HG03135 (cell line): ENCODE measurements at regions not wholly inside any gene's neighbourhood (a gene's known extent, or its start where the extent isn't known, plus 50 kb on each side); places are given as distances from the start of the nearest gene placed in this dataset.
"Not testable (repeated sequence)": the region's sequence is repeated elsewhere in the genome, so short reads cannot be mapped to it uniquely, and the experiment has no call there.

ENCODE experiments used
- ATAC-seq: cut with Tn5 transposase; IDR thresholded peaks from one replicate; pipeline ENCODE4 v1.9.1; 2021; ENCODE audit warnings: mild to moderate bottlenecking, moderate library complexity; ENCODE audit not compliant: unreplicated experiment

GRCh38 chr13:88377852-88378251 is 706.7 kb downstream of the SLITRK5 start:
- ATAC-seq: no peak

DNA sequence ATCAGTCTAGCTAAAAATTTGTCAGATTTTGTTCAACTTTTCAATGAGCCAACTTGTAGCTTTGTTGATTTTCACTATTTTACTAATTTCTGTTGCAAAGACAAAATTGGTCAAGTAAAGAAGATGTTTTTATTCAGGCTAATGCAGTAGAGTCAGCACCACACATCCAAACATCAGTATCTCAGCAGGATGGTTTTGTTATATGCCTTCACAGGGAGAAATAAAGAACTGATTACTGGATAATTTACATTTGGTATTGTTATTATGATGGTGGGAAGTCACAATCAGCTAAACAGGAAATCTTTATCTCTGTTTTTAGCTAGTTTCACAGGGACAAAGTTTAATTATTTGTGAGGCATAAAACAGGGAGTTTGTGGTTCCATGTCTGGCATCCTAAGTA is 713.4 kb downstream of the SLITRK5 start:
- ATAC-seq: no peak

- ATAC-seq: no peak
Measured at GRCh38 chr13:88395804-88396203, 724.6 kb downstream of the SLITRK5 start.

- no peak for ATAC-seq
Measured at GRCh38 chr13:88411696-88412095, 740.5 kb downstream of the SLITRK5 start.

- ATAC-seq: no peak
Measured at GRCh38 chr13:88417801-88418200, 746.6 kb downstream of the SLITRK5 start.

DNA sequence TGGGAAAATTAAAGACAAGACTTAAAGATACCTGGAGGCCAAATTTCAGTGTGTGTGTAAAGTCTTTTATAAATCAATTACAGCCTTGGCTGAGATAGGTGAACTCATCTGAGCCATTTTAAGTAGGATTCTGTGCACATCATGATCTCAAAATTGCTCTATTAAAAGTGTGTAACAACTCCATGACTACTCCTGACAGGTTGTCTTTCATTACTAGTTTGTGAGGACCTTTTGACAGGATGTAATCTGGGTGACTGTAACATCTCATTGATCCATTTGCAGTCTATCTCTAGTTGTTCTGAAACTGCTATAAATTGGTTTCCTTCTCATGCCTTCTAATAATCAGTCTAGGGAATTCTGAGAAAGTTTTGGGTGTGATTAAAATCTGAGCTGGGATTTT is 753.3 kb downstream of the SLITRK5 start:
- no peak for ATAC-seq

DNA sequence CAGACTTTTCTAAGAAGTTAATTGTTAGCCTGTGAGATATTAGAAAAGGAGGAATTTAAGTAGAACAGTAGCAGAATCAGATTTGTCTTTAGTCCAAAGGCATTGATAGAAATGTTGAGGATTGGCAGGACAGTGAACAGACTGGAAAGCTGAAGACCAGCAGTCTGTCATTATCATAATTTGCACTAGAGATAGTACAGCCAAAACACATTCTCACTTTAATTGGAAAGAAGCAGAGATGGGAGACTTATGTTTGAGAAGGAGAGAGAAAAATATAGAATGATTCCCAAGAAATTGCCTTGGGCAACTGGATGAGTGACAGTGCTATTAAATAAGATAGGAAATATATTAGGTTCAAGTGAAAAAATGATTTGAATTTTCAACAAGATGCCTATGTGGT is 755.5 kb downstream of the SLITRK5 start:
- ATAC-seq: no peak

DNA sequence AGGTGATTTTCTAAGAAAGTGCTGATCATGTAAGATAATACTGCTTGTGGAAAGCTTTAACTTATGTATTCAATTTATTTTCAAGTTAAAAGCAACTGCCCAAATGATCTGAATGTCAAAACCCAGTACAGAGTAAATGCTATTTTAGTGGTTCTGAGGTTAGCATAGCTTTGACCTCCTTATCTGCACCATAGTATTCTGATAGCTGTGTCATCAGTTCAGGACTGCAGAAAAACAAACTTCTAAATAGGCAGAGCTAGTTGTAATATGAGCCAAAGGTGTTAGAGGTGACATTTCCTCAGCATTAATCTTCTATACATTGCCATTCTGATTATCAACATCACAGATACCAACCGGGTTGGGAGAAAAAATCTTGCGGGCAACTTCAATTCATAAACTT is 758.7 kb downstream of the SLITRK5 start:
- no peak for ATAC-seq

GRCh38 chr13:88434953-88435352 is 763.8 kb downstream of the SLITRK5 start:
- ATAC-seq: no peak

- no peak for ATAC-seq
Measured at GRCh38 chr13:88436974-88437373, 765.8 kb downstream of the SLITRK5 start.

DNA sequence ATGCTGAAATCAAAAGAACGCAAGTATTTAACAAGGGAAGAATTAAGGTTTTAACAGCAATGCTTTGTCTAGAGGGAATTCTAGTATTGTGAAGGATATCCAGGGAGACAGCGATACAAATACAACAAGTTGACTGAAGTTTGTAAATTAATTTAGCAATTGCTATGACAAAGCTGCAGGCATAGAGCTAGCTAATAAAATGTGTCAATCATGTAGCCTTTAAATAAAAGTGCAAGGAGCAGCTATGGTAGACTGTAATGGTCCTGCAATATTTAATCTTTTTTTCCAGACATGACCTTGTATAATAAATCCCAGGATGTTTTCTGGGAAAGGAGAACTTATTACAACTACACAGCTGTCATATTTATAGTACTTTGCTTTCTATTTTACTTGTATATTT is 779.3 kb downstream of the SLITRK5 start:
- no peak for ATAC-seq

- ATAC-seq: no peak
Measured at GRCh38 chr13:88456151-88456550, 785.0 kb downstream of the SLITRK5 start.

DNA sequence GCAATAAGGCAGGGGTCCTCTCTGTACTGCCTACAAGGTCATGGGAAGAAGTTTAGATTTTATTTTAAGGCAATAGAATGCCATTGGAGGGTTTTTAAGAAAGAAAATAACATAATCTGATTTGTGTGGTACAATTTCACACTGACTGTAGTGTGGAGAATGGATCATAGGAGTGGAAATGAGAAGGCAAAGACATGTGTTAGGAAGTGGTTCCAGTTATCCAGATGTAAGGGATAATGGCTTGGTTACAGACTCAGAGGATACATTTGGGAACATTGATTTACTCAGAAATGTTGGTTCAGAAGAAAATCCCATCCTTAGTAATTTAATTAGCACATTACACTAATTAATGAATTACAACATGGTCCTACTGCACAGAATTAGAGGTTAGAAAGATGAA is 788.2 kb downstream of the SLITRK5 start:
- no peak for ATAC-seq

- ATAC-seq: no peak
Measured at GRCh38 chr13:88461272-88462009, 790.3 kb downstream of the SLITRK5 start.

DNA sequence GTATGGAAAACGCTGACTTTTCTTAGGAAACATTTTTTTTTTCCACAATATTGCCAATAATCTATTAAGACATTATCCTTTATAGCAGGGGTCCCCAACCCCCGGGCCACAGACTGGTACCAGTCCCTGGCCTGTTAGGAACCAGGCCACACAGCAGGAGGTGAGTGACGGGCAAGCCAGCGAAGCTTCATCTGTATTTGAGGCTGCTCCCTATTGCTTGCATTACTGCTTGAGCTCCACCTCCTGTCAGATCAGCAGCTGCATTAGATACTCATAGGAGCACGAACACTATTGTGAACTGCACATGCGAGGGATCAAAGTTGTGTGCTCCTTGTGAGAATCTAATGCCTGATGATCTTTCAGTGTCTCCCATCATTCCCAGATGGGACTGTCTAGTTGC is 793.7 kb downstream of the SLITRK5 start:
- ATAC-seq: no peak

GRCh38 chr13:88472316-88472715 is 801.1 kb downstream of the SLITRK5 start:
- peak; percentile 63 for ATAC-seq

DNA sequence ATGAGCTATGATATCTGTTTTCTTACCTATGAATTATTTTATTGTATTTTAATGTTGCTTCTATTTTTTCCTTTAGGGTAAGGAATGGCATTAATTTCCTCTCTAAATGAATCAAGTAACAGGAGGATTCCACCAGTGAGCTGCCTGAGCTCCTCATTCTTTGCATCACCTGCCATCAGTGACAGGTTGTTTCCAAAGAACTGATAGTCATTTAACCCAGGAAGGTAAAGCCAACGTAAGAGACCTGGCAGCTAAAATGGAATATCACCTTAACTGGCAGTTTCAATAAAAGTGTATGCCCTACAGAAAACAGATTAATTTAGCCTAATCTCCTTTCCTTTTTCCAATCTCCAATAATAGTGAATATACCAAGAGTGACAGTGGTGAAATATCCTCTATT is 812.0 kb downstream of the SLITRK5 start:
- no peak for ATAC-seq

DNA sequence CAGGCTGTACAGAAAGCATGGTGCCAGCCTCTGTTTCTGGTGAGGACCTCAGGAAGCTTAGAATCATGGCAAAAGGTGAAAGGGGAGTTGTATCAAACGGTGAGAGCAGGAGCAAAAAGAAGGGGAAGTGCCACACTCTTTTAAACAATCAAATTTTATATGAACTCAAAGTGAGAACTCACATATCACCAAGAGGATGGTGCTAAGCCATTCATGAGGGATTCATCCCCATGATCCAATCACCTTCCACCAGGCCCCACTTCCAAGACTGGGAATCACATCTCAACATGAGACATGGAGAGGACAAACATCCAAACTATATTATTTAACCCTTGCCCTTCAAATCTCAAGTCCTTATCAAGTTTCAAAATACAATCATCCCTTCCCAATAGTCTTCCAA is 836.7 kb downstream of the SLITRK5 start:
- no peak for ATAC-seq

- ATAC-seq: not testable (repeated sequence)
Measured at GRCh38 chr13:88512993-88513392, 841.8 kb downstream of the SLITRK5 start.

DNA sequence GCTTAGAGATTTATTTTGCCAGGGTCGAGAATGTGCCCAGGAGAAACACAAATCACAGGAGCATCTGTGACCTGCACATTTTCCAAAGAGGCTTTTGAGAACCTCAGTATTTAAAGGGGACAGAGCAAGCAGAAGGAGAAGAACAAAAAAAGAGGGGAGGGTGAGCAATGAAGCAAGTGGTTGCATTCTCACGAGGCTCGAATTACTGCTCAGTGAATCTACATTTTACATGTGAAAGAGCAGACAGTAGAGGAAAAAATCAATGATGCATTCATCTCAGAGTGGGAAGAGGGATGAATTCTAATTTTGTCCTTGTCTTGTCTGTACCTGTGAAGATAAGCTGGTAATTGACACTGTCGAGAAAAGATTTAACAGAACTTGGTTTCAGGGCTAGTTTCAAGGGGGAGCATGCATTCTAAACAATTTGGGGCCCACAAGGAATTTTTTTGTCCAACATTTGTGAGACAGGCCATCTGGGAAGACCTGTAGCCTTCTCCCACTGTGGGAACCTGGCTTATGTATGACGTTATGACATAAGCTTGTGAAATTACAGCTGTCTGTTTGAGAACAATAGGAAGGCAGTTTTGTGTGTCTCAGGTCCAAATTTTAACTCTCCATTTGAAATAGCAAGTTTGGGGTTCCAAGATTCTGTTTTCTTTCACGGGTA is 855.1 kb downstream of the SLITRK5 start:
- ATAC-seq: no peak

- ATAC-seq: no peak
Measured at GRCh38 chr13:88526853-88527215, 855.7 kb downstream of the SLITRK5 start.

DNA sequence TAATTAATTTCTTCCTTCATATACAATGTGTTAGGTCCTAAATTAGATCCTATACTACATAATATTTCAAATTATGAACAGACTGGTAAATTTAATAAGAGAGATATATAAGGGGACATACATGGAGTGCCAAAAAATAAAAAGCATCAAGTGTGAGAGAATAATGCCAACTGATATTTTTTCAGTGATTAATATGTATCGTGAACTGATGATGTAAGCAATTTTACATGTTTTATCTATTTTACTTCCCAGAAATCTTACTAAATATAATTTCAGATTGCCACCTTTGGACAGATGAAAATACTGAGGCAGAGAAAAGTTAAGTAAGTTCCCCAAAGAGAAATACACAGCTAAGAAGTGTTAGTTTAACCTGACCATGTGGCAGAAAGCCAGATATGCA is 870.8 kb downstream of the SLITRK5 start:
- no peak for ATAC-seq

GRCh38 chr13:88544836-88545235 is 873.7 kb downstream of the SLITRK5 start:
- ATAC-seq: no peak
